MM.1S (cell line): ENCODE measurements at regions not wholly inside any gene's neighbourhood (a gene's known extent, or its start where the extent isn't known, plus 50 kb on each side); places are given as distances from the start of the nearest gene placed in this dataset.
A peak's percentile ranks its signal among the peaks of the same experiment; 100 is the strongest.
"Not testable (repeated sequence)": the region's sequence is repeated elsewhere in the genome, so short reads cannot be mapped to it uniquely, and the experiment has no call there.

ENCODE experiments used
- DNase-seq: peaks from one replicate; pipeline ENCODE4 v3.0.0-alpha.2; 2015
- H2AFZ ChIP-seq: fragments of 300-600 bp; sonication (generic); 2 replicates; pipeline ENCODE4 v1.6.0; 2016; ENCODE audit warnings: antibody characterized with exemption, low read length
- H3F3A ChIP-seq: fragments of 300-600 bp; sonication (generic); 2 replicates; pipeline ENCODE4 v1.6.1; 2016; ENCODE audit warnings: mild to moderate bottlenecking, antibody characterized with exemption, low read length, moderate library complexity, mixed read lengths; ENCODE audit not compliant: insufficient read depth
- H3K27ac ChIP-seq: fragments of 300-600 bp; sonication (generic); 2 replicates; pipeline ENCODE4 v1.5.1; 2016; ENCODE audit warnings: mild to moderate bottlenecking, low read length
- H3K27me3 ChIP-seq: fragments of 300-600 bp; sonication (generic); replicated peaks from 2 replicates; pipeline ENCODE4 v1.6.0; 2016; ENCODE audit warnings: low read length; ENCODE audit not compliant: insufficient read depth
- H3K36me3 ChIP-seq: fragments of 300-600 bp; sonication (generic); replicated peaks from 2 replicates; pipeline ENCODE4 v1.6.1; 2016; ENCODE audit warnings: mild to moderate bottlenecking, low read length, mixed read lengths; ENCODE audit not compliant: insufficient read depth
- H3K4me1 ChIP-seq: fragments of 300-600 bp; sonication (generic); 2 replicates; pipeline ENCODE4 v1.6.1; 2016; ENCODE audit warnings: low read length, mixed read lengths
- H3K4me2 ChIP-seq: fragments of 300-600 bp; sonication (generic); 2 replicates; pipeline ENCODE4 v1.6.0; 2016; ENCODE audit warnings: low read depth, low read length
- H3K4me3 ChIP-seq: fragments of 300-600 bp; sonication (generic); 2 replicates; pipeline ENCODE4 v1.5.1; 2016; ENCODE audit warnings: low read length, mixed read lengths
- H3K79me2 ChIP-seq: fragments of 300-600 bp; sonication (generic); 2 replicates; pipeline ENCODE4 v1.6.1; 2016; ENCODE audit warnings: mixed run types, low read length, mixed read lengths
- H3K9ac ChIP-seq: fragments of 300-600 bp; sonication (generic); 2 replicates; pipeline ENCODE4 v1.6.1; 2016; ENCODE audit warnings: low read length, mixed read lengths
- H3K9me2 ChIP-seq: fragments of 300-600 bp; sonication (generic); replicated peaks from 2 replicates; pipeline ENCODE4 v1.6.1; 2016; ENCODE audit warnings: mild to moderate bottlenecking, low read length, mixed read lengths; ENCODE audit not compliant: insufficient read depth
- H3K9me3 ChIP-seq: fragments of 300-600 bp; sonication (generic); replicated peaks from 2 replicates; pipeline ENCODE4 v1.6.1; 2016; ENCODE audit warnings: mild to moderate bottlenecking, low read length, mixed read lengths; ENCODE audit not compliant: insufficient read depth
- H4K20me1 ChIP-seq: fragments of 300-600 bp; sonication (generic); 2 replicates; pipeline ENCODE4 v1.6.1; 2016; ENCODE audit warnings: mild to moderate bottlenecking, low read length, moderate library complexity, mixed read lengths; ENCODE audit not compliant: insufficient read depth
- CTCF ChIP-seq: fragments of 300-600 bp; sonication (generic); IDR thresholded peaks from 2 replicates; pipeline ENCODE4 v1.5.1; 2016; ENCODE audit warnings: antibody characterized with exemption, low read length, mixed read lengths
- EZH2 ChIP-seq: fragments of 300-600 bp; sonication (generic); optimal IDR thresholded peaks from 2 replicates; pipeline ENCODE3; 2017; ENCODE audit warnings: low read depth, mild to moderate bottlenecking, antibody characterized with exemption, low read length, mixed read lengths
- EZH2phosphoT487 ChIP-seq: fragments of 300-600 bp; sonication (generic); IDR thresholded peaks from 2 replicates; pipeline ENCODE4 v1.6.1; 2018; ENCODE audit warnings: antibody characterized with exemption, low read length

GRCh38 chr10:45056806-45057205 lies 56.1 kb downstream of the ZNF22 start:
- H3K4me2 ChIP-seq, H3K27me3 ChIP-seq, H3K4me3 ChIP-seq, H3K4me1 ChIP-seq, H3K9me2 ChIP-seq, H3F3A ChIP-seq, H4K20me1 ChIP-seq, H3K36me3 ChIP-seq, H2AFZ ChIP-seq, H3K79me2 ChIP-seq, H3K9me3 ChIP-seq, H3K9ac ChIP-seq, H3K27ac ChIP-seq: not testable (repeated sequence)
- peak; percentile 52 for DNase-seq

GRCh38 chr10:45058580-45058979 lies 57.9 kb downstream of the ZNF22 start:
- H3K79me2 ChIP-seq, result no peaks in the 10 kb centered on the region
- H3K9ac ChIP-seq, result no peak overlapping the region
- H3K4me1 ChIP-seq, result no peaks in the 10 kb centered on the region
- no peak overlapping the region for H3K4me3 ChIP-seq
- no peaks in the 10 kb centered on the region for H3K36me3 ChIP-seq
- no peak overlapping the region for H3K4me2 ChIP-seq
- no peak for DNase-seq
- no peaks in the 10 kb centered on the region for H3K9me2 ChIP-seq
- H2AFZ ChIP-seq, result no peak overlapping the region
- TF ChIP-seq CTCF (no peak), EZH2 (no peak), EZH2phosphoT487 (no peak)
- H3F3A ChIP-seq, result no peaks in the 10 kb centered on the region
- H3K27me3 ChIP-seq, result no peaks in the 10 kb centered on the region
- no peaks in the 10 kb centered on the region for H3K9me3 ChIP-seq
- no peaks in the 10 kb centered on the region for H4K20me1 ChIP-seq
- H3K27ac ChIP-seq, result no peak overlapping the region

GRCh38 chr10:45058992-45059561 lies 58.4 kb downstream of the ZNF22 start:
- no peak overlapping the region for H3K9ac ChIP-seq
- no peaks in the 10 kb centered on the region for H3K36me3 ChIP-seq
- no peaks in the 10 kb centered on the region for H4K20me1 ChIP-seq
- H3F3A ChIP-seq, result no peaks in the 10 kb centered on the region
- no peak overlapping the region for H2AFZ ChIP-seq
- TF ChIP-seq EZH2, result no peak
- no peak for TF ChIP-seq EZH2phosphoT487
- TF ChIP-seq CTCF, result no peak
- H3K4me1 ChIP-seq, result no peaks in the 10 kb centered on the region
- no peaks in the 10 kb centered on the region for H3K9me3 ChIP-seq
- no peaks in the 10 kb centered on the region for H3K27me3 ChIP-seq
- DNase-seq, result no peak
- H3K4me2 ChIP-seq, result no peak overlapping the region
- no peak overlapping the region for H3K4me3 ChIP-seq
- H3K79me2 ChIP-seq, result no peaks in the 10 kb centered on the region
- H3K9me2 ChIP-seq, result no peaks in the 10 kb centered on the region
- H3K27ac ChIP-seq, result no peak overlapping the region

GRCh38 chr10:45059632-45060031 lies 58.9 kb downstream of the ZNF22 start:
- TF ChIP-seq CTCF, result no peak
- TF ChIP-seq EZH2phosphoT487, result no peak
- TF ChIP-seq EZH2, result no peak
- no peak for DNase-seq
- H2AFZ ChIP-seq, result no peak overlapping the region
- no peak overlapping the region for H3K4me2 ChIP-seq
- no peak overlapping the region for H3K9ac ChIP-seq
- no peaks in the 10 kb centered on the region for H3F3A ChIP-seq
- H3K36me3 ChIP-seq, result no peaks in the 10 kb centered on the region
- H3K9me3 ChIP-seq, result no peaks in the 10 kb centered on the region
- no peak overlapping the region for H3K27ac ChIP-seq
- H3K4me3 ChIP-seq, result no peak overlapping the region
- no peaks in the 10 kb centered on the region for H3K9me2 ChIP-seq
- H4K20me1 ChIP-seq, result no peaks in the 10 kb centered on the region
- no peaks in the 10 kb centered on the region for H3K27me3 ChIP-seq
- H3K79me2 ChIP-seq, result no peaks in the 10 kb centered on the region
- H3K4me1 ChIP-seq, result no peaks in the 10 kb centered on the region
